ENCODE measurements at regions not wholly inside any gene's neighbourhood (a gene's known extent, or its start where the extent isn't known, plus 50 kb on each side); places are given as distances from the start of the nearest gene placed in this dataset.

GRCh38 chr1:59089922-59090457 lies 206.9 kb upstream of the FGGY start:
- POLR2A ChIA-PET (ENCODE audit: partially characterized antibody): interaction anchor here (1.0 kb wide), 1 partner anchor 12 kb away, joined by 3 read pairs; no protein-coding TSS in a partner anchor
- 90% methylated on average over 4 of the region's 4 CpGs; no CpG with 5 or more reads in 1 of the 2 experiments for WGBS, 2 experiments (ENCODE audit: extremely low coverage in 1 of 2, insufficient coverage in 1 of 2, insufficient read length in 1 of 2, insufficient replicate concordance in 2 of 2, low coverage in 1 of 2, low lambda C conversion rate in 2 of 2, missing lambda C conversion rate in 1 of 2)
- no peak overlapping the region for H2BK5ac ChIP-seq (ENCODE audit: low read depth, low read length)

More at GRCh38 chr1:59089922-59090457, 206.9 kb upstream of the FGGY start:
- H2BK12ac ChIP-seq (ENCODE audit: low read depth, low read length): no peak overlapping the region
- H3K79me2 ChIP-seq (ENCODE audit: control insufficient read depth in 1 of 2, insufficient read depth in 2 of 2, low read length in 2 of 2): no peaks in the 10 kb centered on the region
- H3K4me1 ChIP-seq (replicated peaks in 1 of 4; ENCODE audit: control insufficient read depth in 3 of 4, insufficient read depth in 4 of 4, low read length in 3 of 4): peaks cover 0 to 3% (median 0%) of the 10 kb centered on the region in 4 experiments; a peak in 1 of 7 replicates
- H4K91ac ChIP-seq (replicated peaks; ENCODE audit: insufficient read length, low read length): no peak overlapping the region
- CTCF ChIA-PET (ENCODE audit: partially characterized antibody): no interaction called here
- no peak overlapping the region for H4K5ac ChIP-seq (ENCODE audit: insufficient read length, low read depth, low read length)
- no peak overlapping the region for H2BK120ac ChIP-seq (replicated peaks; ENCODE audit: low read depth, low read length)
- H3K23me2 ChIP-seq (ENCODE audit: low read depth, low read length): no peaks in the 10 kb centered on the region
- DNase-seq (ENCODE audit: low read depth in 1 of 2, low spot score in 2 of 2): no peak
- no peak overlapping the region for H2BK20ac ChIP-seq (ENCODE audit: low read length)
- H3K18ac ChIP-seq (ENCODE audit: extremely low read depth, low read length): no peak overlapping the region
- H3K23ac ChIP-seq (ENCODE audit: insufficient read length): no peak overlapping the region
- H3K79me1 ChIP-seq (ENCODE audit: low read depth, low read length): no peaks in the 10 kb centered on the region
- no peak overlapping the region for H3K4me2 ChIP-seq (ENCODE audit: insufficient read depth in 1 of 2, low read depth in 2 of 2, low read length in 2 of 2)
- H3K4ac ChIP-seq (replicated peaks; ENCODE audit: insufficient read length, low read depth, low read length): no peak overlapping the region
- no peak for FAIRE-seq
- TF ChIP-seq EGR1 (IDR thresholded peaks at IDR 0.05; ENCODE audit: borderline replicate concordance, low read depth, low read length) (no peak), YY1 (IDR thresholded peaks at IDR 0.05; ENCODE audit: low read depth, low read length) (no peak), RFX5 (IDR thresholded peaks at IDR 0.05; ENCODE audit: borderline replicate concordance, low read depth, low read length) (no peak), SIN3A (conservative IDR thresholded peaks at IDR 0.05 in 1 of 2, IDR thresholded peaks at IDR 0.05 in 1 of 2; ENCODE audit: low read depth in 1 of 2, low read length in 2 of 2) (no peak), RNF2 (IDR thresholded peaks at IDR 0.05; ENCODE audit: borderline replicate concordance, low read depth, low read length, missing control alignments, poor library complexity, severe bottlenecking) (no peak), ZNF274 (IDR thresholded peaks at IDR 0.05; ENCODE audit: borderline replicate concordance, extremely low read depth, low read length) (no peak), GTF2F1 (IDR thresholded peaks at IDR 0.05; ENCODE audit: borderline replicate concordance, low read depth, low read length) (no peak), ASH2L (IDR thresholded peaks at IDR 0.05; ENCODE audit: low read length) (no peak), ATF3 (IDR thresholded peaks at IDR 0.05; ENCODE audit: insufficient read depth, low read depth, low read length) (no peak), MAX (IDR thresholded peaks at IDR 0.05) (no peak)
- no peak overlapping the region for H3K56ac ChIP-seq (replicated peaks; ENCODE audit: insufficient read length, low read depth, low read length)
- no peaks in the 10 kb centered on the region for H3K36me3 ChIP-seq (ENCODE audit: control insufficient read depth in 2 of 4, insufficient read depth in 4 of 4, low read length in 3 of 4)
- no peaks in the 10 kb centered on the region for H3K27me3 ChIP-seq (replicated peaks in 1 of 4; ENCODE audit: control insufficient read depth in 3 of 4, extremely low read depth in 1 of 4, insufficient read depth in 3 of 4, low read length in 3 of 4)
- H3K4me3 ChIP-seq (ENCODE audit: extremely low read depth in 1 of 4, insufficient read depth in 2 of 4, low read depth in 3 of 4, low read length in 4 of 4): no peak overlapping the region
- no peak overlapping the region; the same call in 1 of the 2 replicates for H2BK15ac ChIP-seq (ENCODE audit: low read length)
- no peak overlapping the region for H4K8ac ChIP-seq (ENCODE audit: extremely low read depth, insufficient read depth, low read length)
- no peaks in the 10 kb centered on the region for H4K20me1 ChIP-seq (replicated peaks in 1 of 2; ENCODE audit: control insufficient read depth in 1 of 2, insufficient read depth in 2 of 2, low read length in 2 of 2)
- no peak overlapping the region for H3K14ac ChIP-seq (ENCODE audit: insufficient read length)
- H3K27ac ChIP-seq (ENCODE audit: low read depth, low read length): no peak overlapping the region
- no peak overlapping the region for H3K9ac ChIP-seq (replicated peaks in 1 of 4; ENCODE audit: extremely low read depth in 1 of 4, low read depth in 3 of 4, low read length in 3 of 4)
- H2AFZ ChIP-seq (ENCODE audit: low read length): no peak overlapping the region
- no peak overlapping the region for H2AK5ac ChIP-seq (ENCODE audit: low read depth, low read length)
- H3K9me3 ChIP-seq (ENCODE audit: insufficient read depth in 2 of 2, low read depth in 1 of 2, low read length in 1 of 2): no peaks in the 10 kb centered on the region

All from H1 (cell line).